ENCODE measurements at regions not wholly inside any gene's neighbourhood (a gene's known extent, or its start where the extent isn't known, plus 50 kb on each side); places are given as distances from the start of the nearest gene placed in this dataset.

- no peak for DNase-seq (ENCODE audit: low read depth in 3 of 3)
Observed at GRCh38 chr14:76948976-76949375, 79.5 kb downstream of the IRF2BPL start.

GRCh38 chr14:76948213-76948947, 80.1 kb downstream of the IRF2BPL start:
- DNase-seq (ENCODE audit: low read depth in 3 of 3), result no peak

GRCh38 chr14:76947838-76948184, 80.7 kb downstream of the IRF2BPL start:
- no peak for DNase-seq (ENCODE audit: low read depth in 3 of 3)

GRCh38 chr14:76947078-76947837, 81.2 kb downstream of the IRF2BPL start:
- DNase-seq (ENCODE audit: low read depth in 3 of 3), result peak; percentile 62 to 74 (median 68)

- DNase-seq (ENCODE audit: low read depth in 3 of 3), result no peak
Observed at GRCh38 chr14:76946753-76947077, 81.8 kb downstream of the IRF2BPL start.

GRCh38 chr14:76943072-76943471, 85.4 kb downstream of the IRF2BPL start:
- no peak for DNase-seq (ENCODE audit: low read depth in 3 of 3)

- no peak for DNase-seq (ENCODE audit: low read depth in 3 of 3)
Observed at GRCh38 chr14:76941946-76942805, 86.3 kb downstream of the IRF2BPL start.

- DNase-seq (ENCODE audit: low read depth in 3 of 3), result no peak
Observed at GRCh38 chr14:76941544-76941943, 87.0 kb downstream of the IRF2BPL start.

GRCh38 chr14:76940021-76940760, 88.3 kb downstream of the IRF2BPL start:
- DNase-seq (ENCODE audit: low read depth in 3 of 3), result no peak

GRCh38 chr14:76939015-76939742, 89.3 kb downstream of the IRF2BPL start:
- DNase-seq (ENCODE audit: low read depth in 3 of 3), result no peak

GRCh38 chr14:76938092-76938500, 90.4 kb downstream of the IRF2BPL start:
- DNase-seq (ENCODE audit: low read depth in 3 of 3), result no peak

GRCh38 chr14:76937181-76938091, 91.1 kb downstream of the IRF2BPL start:
- no peak for DNase-seq (ENCODE audit: low read depth in 3 of 3)

- DNase-seq (ENCODE audit: low read depth in 3 of 3), result no peak
Observed at GRCh38 chr14:76936483-76936882, 92.0 kb downstream of the IRF2BPL start.

- no peak for DNase-seq (ENCODE audit: low read depth in 3 of 3)
Observed at GRCh38 chr14:76933515-76933914, 95.0 kb downstream of the IRF2BPL start.

- no peak for DNase-seq (ENCODE audit: low read depth in 3 of 3)
Observed at GRCh38 chr14:76931631-76932402, 96.7 kb downstream of the IRF2BPL start.

- no peak for DNase-seq (ENCODE audit: low read depth in 3 of 3)
Observed at GRCh38 chr14:76930549-76930948, 98.0 kb downstream of the IRF2BPL start.

- DNase-seq (ENCODE audit: low read depth in 3 of 3), result no peak
Observed at GRCh38 chr14:76929927-76930326, 98.6 kb downstream of the IRF2BPL start.

GRCh38 chr14:76927971-76928700, 100.4 kb downstream of the IRF2BPL start:
- DNase-seq (ENCODE audit: low read depth in 3 of 3), result no peak
